Hepatocyte (in vitro differentiated cells): ENCODE measurements at regions not wholly inside any gene's neighbourhood (a gene's known extent, or its start where the extent isn't known, plus 50 kb on each side); places are given as distances from the start of the nearest gene placed in this dataset.

ENCODE experiments used
- CTCF ChIP-seq: fragments of 200-600 bp; sonication (generic); IDR thresholded peaks from 2 replicates; pipeline ENCODE4 v1.5.1; 2016; ENCODE audit warnings: antibody characterized with exemption, mild to moderate bottlenecking; ENCODE audit not compliant: poor library complexity
- EZH2 ChIP-seq: fragments of 200-600 bp; sonication (generic); IDR thresholded peaks from 2 replicates; pipeline ENCODE4 v1.6.1; 2016; ENCODE audit warnings: antibody characterized with exemption, mild to moderate bottlenecking, borderline replicate concordance

GRCh38 chr7:85343484-85343883 is 156.6 kb upstream of the SEMA3D start:
- TF ChIP-seq CTCF (no peak), EZH2 (no peak)
